A673 (cell line): ENCODE measurements at regions not wholly inside any gene's neighbourhood (a gene's known extent, or its start where the extent isn't known, plus 50 kb on each side); places are given as distances from the start of the nearest gene placed in this dataset.
"Not testable (repeated sequence)": the region's sequence is repeated elsewhere in the genome, so short reads cannot be mapped to it uniquely, and the experiment has no call there.

Experiments
- BruUV-seq: library from RNA; stranded (reverse); fragments of 400-500 nt; replicated peaks from 2 replicates; lab custom pipeline; 2021; lab: Mats Ljungman, UMichigan
- CTCF ChIA-PET: fragments of 300-600 bp; sonication (Branson Sonifier 250); formaldehyde crosslinking; loops from one replicate; lab custom pipeline; 2022; ENCODE audit warnings: antibody characterized with exemption; lab: Charles Lee
- POLR2A ChIA-PET: fragments of 300-600 bp; sonication (Branson Sonifier 250); formaldehyde crosslinking; loops from one replicate; lab custom pipeline; 2022; ENCODE audit warnings: antibody characterized with exemption; ENCODE audit not compliant: low non-redundant PET; lab: Charles Lee
- DNase-seq: peaks from one replicate; pipeline ENCODE4 v3.0.0-alpha.2; 2015; ENCODE audit warnings: low spot score
- H3K27ac ChIP-seq: fragments of 200-600 bp; sonication (generic); 2 replicates; pipeline ENCODE4 v1.5.1; 2016; ENCODE audit warnings: mixed run types, low read depth, mild to moderate bottlenecking, mixed read lengths, antibody characterized with exemption, low read length; ENCODE audit not compliant: poor library complexity, severe bottlenecking
- H3K27me3 ChIP-seq: fragments of 200-600 bp; sonication (generic); replicated peaks from 2 replicates; pipeline ENCODE4 v1.6.1; 2017; ENCODE audit warnings: mixed run types, low read depth, mild to moderate bottlenecking, mixed read lengths, antibody characterized with exemption, low read length; ENCODE audit not compliant: insufficient read depth, poor library complexity
- H3K36me3 ChIP-seq: fragments of 200-600 bp; sonication (generic); 2 replicates; pipeline ENCODE4 v1.6.1; 2016; ENCODE audit warnings: mixed run types, mild to moderate bottlenecking, mixed read lengths, antibody characterized with exemption, low read length; ENCODE audit not compliant: insufficient read depth, poor library complexity, severe bottlenecking
- H3K4me1 ChIP-seq: fragments of 200-600 bp; sonication (generic); 2 replicates; pipeline ENCODE4 v1.6.1; 2017; ENCODE audit warnings: mixed run types, mild to moderate bottlenecking, mixed read lengths, antibody characterized with exemption, low read length; ENCODE audit not compliant: insufficient read depth, poor library complexity, severe bottlenecking
- H3K4me3 ChIP-seq: fragments of 200-600 bp; sonication (generic); 2 replicates; pipeline ENCODE4 v1.5.1; 2016; ENCODE audit warnings: low read depth, mixed run types, mild to moderate bottlenecking, mixed read lengths, low read length; ENCODE audit not compliant: poor library complexity, severe bottlenecking
- H3K9me3 ChIP-seq: fragments of 200-600 bp; sonication (generic); 2 replicates; pipeline ENCODE4 v1.6.1; 2016; ENCODE audit warnings: mixed run types, low read depth, mild to moderate bottlenecking, mixed read lengths, antibody characterized with exemption, low read length; ENCODE audit not compliant: poor library complexity, severe bottlenecking
- CTCF ChIP-seq: fragments of 300-800, 200-600 bp; sonication (generic); conservative IDR thresholded peaks from 2 replicates; pipeline ENCODE4 v1.5.1; 2017; ENCODE audit warnings: low read depth, mild to moderate bottlenecking, antibody characterized with exemption, low read length, moderate library complexity, mixed read lengths
- EZH2 ChIP-seq: fragments of 200-600 bp; sonication (generic); IDR thresholded peaks from 2 replicates; pipeline ENCODE4 v1.6.1; 2017; ENCODE audit warnings: borderline replicate concordance, low read depth, mild to moderate bottlenecking, mixed read lengths, antibody characterized with exemption, low read length; ENCODE audit not compliant: poor library complexity, severe bottlenecking
- intact Hi-C: fragments of 100-400 bp; cut with micrococcal nuclease; formaldehyde crosslinking; loops from one replicate; pipeline ENCODE4 v1.10.0; 2022; ENCODE audit not compliant: unreplicated experiment

GRCh38 chr21:35273333-35273732 is 224.2 kb upstream of the RUNX1 start:
- intact Hi-C loops, result no loop called here
- H3K9me3 ChIP-seq, result no peaks in the 10 kb centered on the region
- no peak overlapping the region for H3K27ac ChIP-seq
- no peak for DNase-seq
- TF ChIP-seq CTCF, result no peak
- TF ChIP-seq EZH2, result no peak
- ChIA-PET POLR2A (no interaction called here), CTCF (no interaction called here)
- H3K36me3 ChIP-seq, result no peaks in the 10 kb centered on the region
- no peaks in the 10 kb centered on the region for H3K27me3 ChIP-seq
- no peak overlapping the region for H3K4me3 ChIP-seq
- H3K4me1 ChIP-seq, result no peaks in the 10 kb centered on the region
- no TSS peak for BruUV-seq

GRCh38 chr21:35271344-35272118 is 222.4 kb upstream of the RUNX1 start:
- BruUV-seq, intact Hi-C loops, CTCF ChIA-PET: not testable (repeated sequence)

GRCh38 chr21:35268817-35269216 is 219.7 kb upstream of the RUNX1 start:
- H3K4me1 ChIP-seq, result no peaks in the 10 kb centered on the region
- CTCF ChIA-PET, result no interaction called here
- POLR2A ChIA-PET, result no interaction called here
- no peak for DNase-seq
- TF ChIP-seq CTCF, result no peak
- no peak for TF ChIP-seq EZH2
- no peak overlapping the region for H3K27ac ChIP-seq
- H3K36me3 ChIP-seq, result no peaks in the 10 kb centered on the region
- H3K27me3 ChIP-seq, result no peaks in the 10 kb centered on the region
- intact Hi-C loops, result no loop called here
- H3K9me3 ChIP-seq, result no peaks in the 10 kb centered on the region
- no TSS peak for BruUV-seq
- no peak overlapping the region for H3K4me3 ChIP-seq

More at GRCh38 chr21:35271344-35272118, 222.4 kb upstream of the RUNX1 start:
- H3K27ac ChIP-seq, H3K4me3 ChIP-seq, H3K4me1 ChIP-seq, H3K36me3 ChIP-seq, H3K9me3 ChIP-seq, H3K27me3 ChIP-seq, POLR2A ChIA-PET, DNase-seq: not testable (repeated sequence)

- CTCF ChIA-PET, result no interaction called here
- Histone ChIP-seq H3K36me3 (no peaks in the 10 kb centered on the region), H3K4me1 (no peaks in the 10 kb centered on the region), H3K4me3 (no peak overlapping the region), H3K27ac (no peak overlapping the region), H3K27me3 (no peaks in the 10 kb centered on the region), H3K9me3 (no peaks in the 10 kb centered on the region)
- DNase-seq, result no peak
- POLR2A ChIA-PET, result no interaction called here
- intact Hi-C loops, result no loop called here
- TF ChIP-seq EZH2 (no peak), CTCF (no peak)
- no TSS peak for BruUV-seq
Observed at GRCh38 chr21:35268261-35268660, 219.2 kb upstream of the RUNX1 start.
